ENCODE measurements at regions not wholly inside any gene's neighbourhood (a gene's known extent, or its start where the extent isn't known, plus 50 kb on each side); places are given as distances from the start of the nearest gene placed in this dataset.

GRCh38 chr4:83810428-83810827 lies 274.5 kb downstream of the GPAT3 start:
- 79% methylated on average over 1 of the region's 1 CpG for WGBS
- Histone ChIP-seq H3K4me1 (ENCODE audit: insufficient read depth) (no peaks in the 10 kb centered on the region), H3K36me3 (ENCODE audit: insufficient read depth) (no peaks in the 10 kb centered on the region), H3K27ac (ENCODE audit: low read depth) (no peak overlapping the region), H3K4me3 (ENCODE audit: low read depth, low read length) (no peak overlapping the region)
- no peak for DNase-seq (ENCODE audit: extremely low spot score)

DNA sequence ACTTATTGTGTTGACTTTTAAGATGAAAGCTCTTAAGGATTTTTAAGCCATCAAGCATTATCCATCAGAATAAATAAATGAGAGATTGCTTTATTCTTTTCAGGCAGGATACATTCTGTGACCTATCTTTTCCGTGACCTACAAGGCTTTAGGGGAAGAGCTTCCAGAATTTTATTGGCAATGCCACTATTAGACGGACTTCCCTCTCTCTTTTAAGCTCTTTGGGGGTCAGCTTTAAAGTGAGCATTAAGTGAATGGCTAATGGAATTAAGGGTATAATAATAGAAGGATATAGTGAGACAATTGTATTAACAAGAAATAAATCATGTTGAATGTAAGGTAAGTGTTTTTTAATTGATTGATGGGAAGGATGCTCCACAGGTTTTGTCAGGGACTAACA lies 273.7 kb downstream of the GPAT3 start:
- no peak for DNase-seq (ENCODE audit: extremely low spot score)
- Histone ChIP-seq H3K4me1 (ENCODE audit: insufficient read depth) (no peaks in the 10 kb centered on the region), H3K4me3 (ENCODE audit: low read depth, low read length) (no peak overlapping the region), H3K27ac (ENCODE audit: low read depth) (no peak overlapping the region), H3K36me3 (ENCODE audit: insufficient read depth) (no peaks in the 10 kb centered on the region)
- WGBS: 29% methylated on average over 2 of the region's 2 CpGs

- H3K36me3 ChIP-seq (ENCODE audit: insufficient read depth): no peaks in the 10 kb centered on the region
- H3K27ac ChIP-seq (ENCODE audit: low read depth): no peak overlapping the region
- no peak overlapping the region for H3K4me3 ChIP-seq (ENCODE audit: low read depth, low read length)
- 76% methylated on average over 2 of the region's 2 CpGs for WGBS
- H3K4me1 ChIP-seq (ENCODE audit: insufficient read depth): no peaks in the 10 kb centered on the region
- no peak for DNase-seq (ENCODE audit: extremely low spot score)
These were observed 257.6 kb downstream of the GPAT3 start for GRCh38 chr4:83793481-83793880.

DNA sequence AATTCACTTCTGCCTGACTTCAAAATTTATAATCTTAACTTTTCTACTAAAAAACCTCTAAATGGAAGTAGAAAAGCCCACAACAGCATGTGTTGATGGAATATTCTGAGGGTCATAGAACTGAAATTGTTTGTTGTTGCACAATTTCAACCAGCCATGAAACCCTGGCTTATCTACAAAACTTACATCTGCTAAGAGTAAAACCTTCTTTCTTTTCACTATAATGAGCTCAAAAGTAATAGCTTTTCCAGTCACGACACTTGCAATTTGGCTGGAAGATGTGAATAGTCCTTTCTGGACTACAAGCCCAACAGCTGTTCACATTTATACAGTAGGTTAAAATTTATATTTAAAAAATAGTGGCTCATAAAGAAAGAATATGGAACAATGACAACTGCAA lies 250.0 kb downstream of the GPAT3 start:
- 73% methylated on average over 1 of the region's 1 CpG for WGBS
- H3K4me3 ChIP-seq (ENCODE audit: low read depth, low read length): no peak overlapping the region
- H3K36me3 ChIP-seq (ENCODE audit: insufficient read depth): no peaks in the 10 kb centered on the region
- no peak for DNase-seq (ENCODE audit: extremely low spot score)
- H3K4me1 ChIP-seq (ENCODE audit: insufficient read depth): no peaks in the 10 kb centered on the region
- no peak overlapping the region for H3K27ac ChIP-seq (ENCODE audit: low read depth)

GRCh38 chr4:83783215-83783614 lies 247.3 kb downstream of the GPAT3 start:
- H3K4me1 ChIP-seq (ENCODE audit: insufficient read depth): no peaks in the 10 kb centered on the region
- WGBS: 72% methylated on average over 1 of the region's 1 CpG
- no peak for DNase-seq (ENCODE audit: extremely low spot score)
- no peaks in the 10 kb centered on the region for H3K36me3 ChIP-seq (ENCODE audit: insufficient read depth)
- no peak overlapping the region for H3K27ac ChIP-seq (ENCODE audit: low read depth)
- no peak overlapping the region for H3K4me3 ChIP-seq (ENCODE audit: low read depth, low read length)

- no peaks in the 10 kb centered on the region for H3K36me3 ChIP-seq (ENCODE audit: insufficient read depth)
- no peak for DNase-seq (ENCODE audit: extremely low spot score)
- 70% methylated on average over 6 of the region's 6 CpGs for WGBS
- H3K27ac ChIP-seq (ENCODE audit: low read depth): no peak overlapping the region
- H3K4me3 ChIP-seq (ENCODE audit: low read depth, low read length): no peak overlapping the region
- no peaks in the 10 kb centered on the region for H3K4me1 ChIP-seq (ENCODE audit: insufficient read depth)
These were observed 246.7 kb downstream of the GPAT3 start for GRCh38 chr4:83782591-83782990.

- no peaks in the 10 kb centered on the region for H3K36me3 ChIP-seq (ENCODE audit: insufficient read depth)
- WGBS: 71% methylated on average over 1 of the region's 1 CpG
- no peak for DNase-seq (ENCODE audit: extremely low spot score)
These were observed 245.5 kb downstream of the GPAT3 start for GRCh38 chr4:83781434-83781833.

DNA sequence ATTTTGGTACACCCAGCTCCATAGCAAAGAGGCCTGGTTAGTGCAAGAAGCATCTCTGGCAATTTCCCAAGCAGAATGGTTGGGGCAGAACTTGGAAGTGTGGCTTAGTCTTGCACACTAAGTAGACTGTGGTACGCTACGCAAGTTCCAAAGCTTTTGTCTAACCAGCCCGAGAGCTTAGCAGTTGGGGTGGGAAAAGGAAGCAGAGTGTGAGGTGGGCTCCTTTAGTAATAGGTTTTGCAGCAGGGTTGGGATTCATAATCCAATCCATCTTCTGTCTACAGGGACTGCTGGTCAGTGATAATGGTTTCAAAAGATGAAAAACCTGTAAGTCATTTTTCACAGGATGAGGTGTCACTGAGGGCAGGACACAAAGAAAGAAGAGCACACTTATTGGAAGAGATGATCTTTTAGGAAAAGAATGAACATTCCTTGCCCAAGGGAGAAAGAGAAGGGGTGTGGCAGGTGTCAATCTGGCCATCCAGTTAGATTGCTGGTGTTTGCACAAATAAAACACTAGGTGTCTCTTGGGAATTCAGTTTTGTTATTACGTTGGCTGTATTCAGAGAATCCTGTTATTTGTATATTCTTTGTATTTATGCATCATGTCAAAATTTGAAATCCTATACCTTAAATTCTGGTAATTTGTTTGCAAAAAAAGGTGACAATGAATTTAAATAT lies 244.3 kb downstream of the GPAT3 start:
- WGBS: 80% methylated on average over 4 of the region's 4 CpGs
- no peak for DNase-seq (ENCODE audit: extremely low spot score)
- no peak overlapping the region for H3K4me3 ChIP-seq (ENCODE audit: low read depth, low read length)
- no peaks in the 10 kb centered on the region for H3K4me1 ChIP-seq (ENCODE audit: insufficient read depth)
- H3K36me3 ChIP-seq (ENCODE audit: insufficient read depth): no peaks in the 10 kb centered on the region
- no peak overlapping the region for H3K27ac ChIP-seq (ENCODE audit: low read depth)

More at GRCh38 chr4:83781434-83781833, 245.5 kb downstream of the GPAT3 start:
- Histone ChIP-seq H3K27ac (ENCODE audit: low read depth) (no peak overlapping the region), H3K4me1 (ENCODE audit: insufficient read depth) (no peaks in the 10 kb centered on the region), H3K4me3 (ENCODE audit: low read depth, low read length) (no peak overlapping the region)

DNA sequence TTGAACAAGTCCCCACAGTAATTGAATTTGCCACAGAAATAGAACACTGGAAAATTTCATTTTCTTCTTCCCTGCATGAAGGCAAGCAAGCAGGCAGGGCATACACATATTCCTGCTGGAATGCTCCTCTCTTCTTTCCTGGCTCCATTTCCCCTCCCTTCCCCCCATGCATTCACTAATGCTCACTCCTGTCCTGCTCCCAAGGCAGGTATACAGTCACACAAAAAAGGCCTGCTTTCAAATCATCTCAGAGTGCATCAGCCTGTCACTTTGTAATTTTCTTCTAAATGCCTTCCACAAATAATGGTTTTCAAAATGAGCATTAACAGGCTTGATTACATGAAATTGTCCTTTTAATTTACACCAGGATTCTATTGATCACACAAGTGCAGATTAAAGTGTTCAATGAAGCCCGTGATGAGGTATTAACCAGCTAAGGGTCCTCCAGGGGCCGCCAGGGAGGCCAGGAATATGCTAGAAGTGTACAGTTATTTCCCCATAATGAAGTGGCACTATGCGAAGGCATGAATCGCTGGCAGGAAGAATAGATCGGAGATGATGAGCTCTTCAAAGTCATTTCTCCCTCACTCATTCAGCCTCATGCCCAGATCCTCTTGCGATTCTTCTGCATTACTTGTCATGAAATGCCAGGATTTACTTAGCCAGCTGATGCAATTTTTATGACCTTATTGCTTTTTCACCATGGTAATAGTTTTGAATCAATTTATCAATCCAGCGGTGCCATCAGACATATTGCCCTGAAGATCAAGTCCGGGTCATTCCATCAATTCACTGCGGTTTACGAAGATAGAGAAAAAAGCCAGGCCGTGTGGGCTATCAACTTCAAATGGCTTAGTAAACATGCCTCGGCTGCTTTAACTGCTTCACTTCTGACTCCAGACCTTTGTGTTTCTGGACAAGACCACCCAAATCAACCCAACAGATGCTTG lies 243.5 kb downstream of the GPAT3 start:
- WGBS: 60% methylated on average over 12 of the region's 12 CpGs
- no peaks in the 10 kb centered on the region for H3K4me1 ChIP-seq (ENCODE audit: insufficient read depth)
- H3K4me3 ChIP-seq (ENCODE audit: low read depth, low read length): no peak overlapping the region
- DNase-seq (ENCODE audit: extremely low spot score): no peak
- no peaks in the 10 kb centered on the region for H3K36me3 ChIP-seq (ENCODE audit: insufficient read depth)
- H3K27ac ChIP-seq (ENCODE audit: low read depth): no peak overlapping the region

DNA sequence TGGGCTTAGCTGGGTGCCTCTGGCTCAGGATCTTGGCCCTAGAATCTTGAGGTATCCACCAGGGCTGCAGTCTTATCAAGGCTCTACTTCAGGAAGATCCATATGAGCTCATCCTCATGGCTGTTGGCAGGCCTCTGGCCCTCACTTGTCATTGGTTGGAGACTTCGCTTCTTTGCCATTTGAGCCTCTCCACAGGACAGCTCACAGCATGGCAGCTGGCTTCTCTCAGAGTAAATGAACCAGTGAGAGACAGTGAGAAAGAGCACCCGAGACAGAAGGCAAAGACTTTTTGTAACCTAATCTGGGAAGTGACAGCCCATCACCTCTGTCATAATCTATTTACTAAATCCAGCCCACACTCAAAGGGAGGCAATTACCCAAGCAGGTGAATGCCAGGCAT lies 236.8 kb downstream of the GPAT3 start:
- H3K4me1 ChIP-seq (ENCODE audit: insufficient read depth): no peaks in the 10 kb centered on the region
- no peak overlapping the region for H3K27ac ChIP-seq (ENCODE audit: low read depth)
- H3K4me3 ChIP-seq (ENCODE audit: low read depth, low read length): no peak overlapping the region
- no peaks in the 10 kb centered on the region for H3K36me3 ChIP-seq (ENCODE audit: insufficient read depth)
- DNase-seq (ENCODE audit: extremely low spot score): no peak
- WGBS: 68% methylated on average over 2 of the region's 2 CpGs

GRCh38 chr4:83771113-83771705 lies 235.3 kb downstream of the GPAT3 start:
- H3K36me3 ChIP-seq (ENCODE audit: insufficient read depth): no peaks in the 10 kb centered on the region
- no peak overlapping the region for H3K4me3 ChIP-seq (ENCODE audit: low read depth, low read length)
- WGBS: 6% methylated on average over 2 of the region's 2 CpGs
- H3K27ac ChIP-seq (ENCODE audit: low read depth): no peak overlapping the region
- no peak for DNase-seq (ENCODE audit: extremely low spot score)
- no peaks in the 10 kb centered on the region for H3K4me1 ChIP-seq (ENCODE audit: insufficient read depth)

DNA sequence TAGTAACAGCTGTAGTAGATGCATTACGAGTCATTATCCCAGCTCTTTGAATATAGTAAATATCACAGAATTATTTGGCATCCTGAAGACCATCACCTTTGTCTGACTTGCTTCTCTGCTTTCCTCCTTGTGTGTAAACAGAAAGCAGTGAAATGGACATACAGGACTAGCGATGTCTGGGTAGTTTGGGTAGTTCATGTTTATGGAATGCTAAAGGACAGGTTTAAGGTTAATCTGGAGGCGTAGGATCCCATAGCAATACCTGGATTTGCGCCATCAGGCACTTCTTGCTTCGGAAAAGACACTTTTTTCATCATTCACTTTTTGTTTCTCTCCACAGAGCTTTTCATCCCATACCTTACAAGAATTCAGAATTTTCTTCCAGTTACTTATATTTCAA lies 232.2 kb downstream of the GPAT3 start:
- H3K36me3 ChIP-seq (ENCODE audit: insufficient read depth): no peaks in the 10 kb centered on the region
- DNase-seq (ENCODE audit: extremely low spot score): no peak
- no peak overlapping the region for H3K4me3 ChIP-seq (ENCODE audit: low read depth, low read length)
- H3K27ac ChIP-seq (ENCODE audit: low read depth): no peak overlapping the region
- no peaks in the 10 kb centered on the region for H3K4me1 ChIP-seq (ENCODE audit: insufficient read depth)
- WGBS: 75% methylated on average over 5 of the region's 5 CpGs

GRCh38 chr4:83767067-83767466 lies 231.2 kb downstream of the GPAT3 start:
- no peaks in the 10 kb centered on the region for H3K4me1 ChIP-seq (ENCODE audit: insufficient read depth)
- 89% methylated on average over 2 of the region's 2 CpGs for WGBS
- H3K4me3 ChIP-seq (ENCODE audit: low read depth, low read length): no peak overlapping the region
- DNase-seq (ENCODE audit: extremely low spot score): no peak
- H3K36me3 ChIP-seq (ENCODE audit: insufficient read depth): no peaks in the 10 kb centered on the region
- H3K27ac ChIP-seq (ENCODE audit: low read depth): no peak overlapping the region

- no peaks in the 10 kb centered on the region for H3K36me3 ChIP-seq (ENCODE audit: insufficient read depth)
- no peak overlapping the region for H3K4me3 ChIP-seq (ENCODE audit: low read depth, low read length)
- no peak overlapping the region for H3K27ac ChIP-seq (ENCODE audit: low read depth)
- H3K4me1 ChIP-seq (ENCODE audit: insufficient read depth): no peaks in the 10 kb centered on the region
- no peak for DNase-seq (ENCODE audit: extremely low spot score)
- 88% methylated on average over 5 of the region's 5 CpGs for WGBS
These were observed 223.7 kb downstream of the GPAT3 start for GRCh38 chr4:83759611-83760010.
